Spleen (tissue), 7 donors: ENCODE measurements at regions not wholly inside any gene's neighbourhood (a gene's known extent, or its start where the extent isn't known, plus 50 kb on each side); places are given as distances from the start of the nearest gene placed in this dataset.

Experiments
- CTCF ChIP-seq, 11 experiments: fragments of 200-600 bp in 7 of 11; fragments of 450-650 bp in 4 of 11; sonication (generic) in 4 of 11; IDR thresholded peaks in 8 of 11; conservative IDR thresholded peaks in 3 of 11; 1 replicate in 7 of 11; 2 replicates in 4 of 11; pipeline versions ENCODE4 v1.4.0 to v1.8.0; 2016 to 2021; ENCODE audit warnings: antibody characterized with exemption in 11 of 11, inconsistent platforms in 4 of 11, mild to moderate bottlenecking in 1 of 11
- POLR2A ChIP-seq, 3 donors: fragments of 450-650 bp; IDR thresholded peaks; one replicate each; pipeline ENCODE4 v1.5.1; 2017; ENCODE audit warnings: antibody characterized with exemption in 3 of 3, mild to moderate bottlenecking in 1 of 3
- POLR2AphosphoS5 ChIP-seq, 3 donors: sonication (generic); formaldehyde crosslinking; IDR thresholded peaks; one replicate each; pipeline ENCODE4 v1.5.1; 2017; ENCODE audit warnings: antibody characterized with exemption in 3 of 3
- donor health status: DM: no; HTN: no; CAD: no; lungs with moderate emphysema.
- donor health status: DM: no; HTN: no; CAD: no.
- donor health status: DM: no; HTN: no; CAD: no.

DNA sequence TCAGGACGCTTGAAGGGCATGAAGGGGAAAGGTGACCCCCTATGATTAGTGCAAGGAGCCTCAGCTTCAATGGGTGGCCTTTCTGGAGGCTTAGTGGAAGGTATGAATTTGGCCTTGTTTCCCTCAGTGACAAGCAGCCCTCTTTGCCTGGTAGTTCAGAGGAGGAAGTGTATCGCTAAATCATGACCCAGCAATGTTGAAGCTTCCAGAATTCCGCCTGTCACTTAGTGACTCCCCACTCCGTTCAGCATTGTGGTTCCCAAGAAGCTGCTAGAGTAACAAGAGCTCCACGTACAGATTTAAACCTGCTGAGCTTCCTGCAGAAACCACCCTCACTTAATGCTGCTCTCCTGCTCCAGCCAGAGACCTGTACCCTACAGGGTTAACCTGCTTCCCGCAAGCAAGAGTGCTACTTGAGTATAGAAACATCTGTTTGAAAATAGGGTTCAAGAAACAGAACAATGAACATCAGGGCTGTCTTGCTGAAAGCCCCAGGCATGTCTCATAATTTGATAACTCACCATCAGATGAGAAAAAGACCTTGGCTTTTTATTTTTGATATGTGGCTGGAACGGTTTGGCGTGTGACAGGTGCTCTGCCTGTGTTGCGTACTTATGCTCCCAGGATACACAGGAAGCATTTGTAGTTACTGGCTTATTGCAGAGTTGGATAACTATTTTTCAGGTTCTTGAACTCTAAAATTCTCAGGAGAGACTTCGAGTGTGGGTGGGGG lies 105.2 kb downstream of the UCHL1 start:
- TF ChIP-seq POLR2AphosphoS5 (IDR thresholded peaks at IDR 0.05) (no peak), CTCF (IDR thresholded peaks at IDR 0.05 in 8 of 11, conservative IDR thresholded peaks at IDR 0.05 in 3 of 11) (no peak), POLR2A (IDR thresholded peaks at IDR 0.05) (no peak)
